Stimulated activated CD4-positive, alpha-beta T cell treated with anti-CD3 and anti-CD28 coated beads, Interleukin-4, amount 100 ng/mL, for 1 hour (primary cell): ENCODE measurements at regions not wholly inside any gene's neighbourhood (a gene's known extent, or its start where the extent isn't known, plus 50 kb on each side); places are given as distances from the start of the nearest gene placed in this dataset.
"Not testable (repeated sequence)": the region's sequence is repeated elsewhere in the genome, so short reads cannot be mapped to it uniquely, and the experiment has no call there.

Source experiments
- DNase-seq: peaks from one replicate; pipeline ENCODE4 v3.0.0-alpha.2; 2020

DNA sequence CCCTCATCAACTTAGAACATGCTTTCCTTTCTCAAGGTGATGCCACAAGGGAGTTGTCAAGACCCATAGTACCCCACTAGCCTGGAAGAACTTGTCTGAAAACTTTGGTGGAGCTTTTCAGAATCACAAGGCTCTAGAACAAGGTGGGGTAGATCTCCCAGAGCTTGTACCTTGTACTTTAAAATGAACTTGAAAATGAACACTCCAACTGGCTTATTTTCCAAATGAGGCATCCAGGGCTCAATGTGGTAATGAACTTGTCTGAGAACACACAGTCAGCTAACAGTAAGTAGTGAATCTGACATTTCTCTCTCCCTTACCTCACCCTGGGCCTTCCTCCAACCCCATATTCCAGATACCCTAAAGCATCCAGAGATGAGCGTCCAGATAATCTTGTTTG, 81.8 kb upstream of the THBS1 start:
- no peak for DNase-seq

DNA sequence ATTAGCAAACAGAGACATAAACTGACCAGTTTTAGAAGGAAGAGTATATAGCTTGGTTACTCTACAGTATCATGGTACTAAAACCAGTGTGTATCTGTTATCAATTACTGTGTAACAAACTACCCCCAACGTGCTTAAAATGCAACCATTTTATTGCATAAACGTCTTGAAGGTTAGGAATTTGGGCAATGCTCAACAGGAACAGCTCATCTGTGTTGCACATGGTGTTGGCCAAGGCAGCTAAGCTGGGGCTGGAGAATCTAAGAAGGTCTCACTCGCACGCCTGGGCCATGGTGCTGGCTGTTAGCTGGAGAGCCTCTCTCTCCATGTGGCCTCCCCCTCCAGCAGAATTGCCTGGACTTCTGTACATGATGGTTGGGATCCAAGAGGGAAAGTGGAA, 81.2 kb upstream of the THBS1 start:
- no peak for DNase-seq

DNA sequence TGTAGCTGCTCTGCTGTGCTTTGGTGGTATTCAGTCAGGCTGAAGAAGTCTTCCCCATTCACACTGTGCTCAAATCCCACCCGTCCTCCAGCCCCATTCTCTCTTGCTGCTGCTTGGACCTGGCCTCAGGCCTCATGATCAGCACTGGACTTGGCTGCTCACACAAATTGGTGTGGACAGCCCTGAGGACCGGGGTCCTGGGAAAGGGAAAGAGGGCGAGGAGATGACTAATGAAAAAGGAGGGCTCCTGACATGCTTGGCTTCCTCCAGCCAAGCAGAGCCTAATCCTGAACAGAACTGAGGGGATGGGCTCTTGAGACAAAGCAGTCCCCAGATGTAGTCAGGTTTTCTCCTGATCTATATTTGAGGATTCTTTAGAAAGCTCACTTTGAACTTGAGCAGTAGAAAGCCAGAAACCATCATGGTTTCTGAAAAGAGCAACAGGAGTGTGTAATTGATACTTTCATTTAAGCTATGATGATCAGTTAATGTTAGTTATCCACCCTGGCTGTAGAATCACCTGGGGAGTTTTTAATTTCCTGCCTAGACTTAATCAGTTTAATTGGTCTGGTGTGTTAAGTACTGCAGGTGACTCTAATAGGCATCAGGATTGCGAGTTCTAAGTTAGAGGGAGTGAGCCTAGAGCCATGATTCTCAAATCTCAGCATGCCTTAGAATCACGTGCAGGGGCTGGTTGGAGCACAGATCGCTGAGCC, 79.4 kb upstream of the THBS1 start:
- no peak for DNase-seq

DNA sequence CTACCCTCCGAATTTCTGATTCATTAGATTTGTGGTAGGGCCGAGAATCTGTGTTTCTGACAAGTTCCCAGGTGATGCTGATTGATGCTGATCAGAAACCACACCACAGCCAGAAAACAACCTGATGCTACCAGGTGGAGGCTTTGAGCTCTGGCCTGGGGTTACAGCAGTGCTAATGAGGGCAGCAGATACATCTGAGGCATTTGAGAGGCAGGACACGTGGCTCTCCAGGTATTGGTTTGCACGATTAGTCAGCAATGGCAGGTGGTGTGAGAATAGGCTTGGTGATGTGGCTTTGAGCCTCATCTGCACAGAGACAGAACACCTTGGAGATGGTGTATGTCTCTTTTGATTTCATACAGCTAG, 78.8 kb upstream of the THBS1 start:
- no peak for DNase-seq

DNA sequence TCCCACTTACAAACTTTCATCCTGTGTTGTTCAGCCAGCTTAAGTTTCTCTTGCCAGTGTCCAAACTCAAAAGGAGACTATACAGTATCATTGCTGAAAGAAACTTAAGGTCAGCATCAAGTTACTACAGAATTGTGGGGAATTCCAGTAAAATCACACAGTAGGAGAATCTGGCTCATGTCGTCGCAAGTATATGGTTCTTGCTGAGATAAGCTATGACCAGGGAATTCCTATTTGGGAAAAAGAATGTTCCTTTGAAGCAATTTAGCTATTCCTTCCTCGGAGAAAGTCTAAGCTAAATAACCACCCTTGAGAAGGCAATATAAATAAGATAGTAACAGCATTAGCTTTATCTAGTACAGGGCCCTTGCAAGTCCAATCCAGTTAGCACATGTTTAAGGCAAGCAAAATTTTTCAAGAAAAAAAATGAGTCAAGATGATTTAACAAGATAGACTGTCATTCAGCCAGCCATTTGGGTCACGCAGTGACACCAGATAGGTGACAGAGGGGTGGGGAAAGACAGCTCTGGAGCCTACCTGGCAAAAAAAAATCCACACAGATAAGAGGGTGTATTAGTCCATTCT, 78.2 kb upstream of the THBS1 start:
- DNase-seq, result no peak

DNA sequence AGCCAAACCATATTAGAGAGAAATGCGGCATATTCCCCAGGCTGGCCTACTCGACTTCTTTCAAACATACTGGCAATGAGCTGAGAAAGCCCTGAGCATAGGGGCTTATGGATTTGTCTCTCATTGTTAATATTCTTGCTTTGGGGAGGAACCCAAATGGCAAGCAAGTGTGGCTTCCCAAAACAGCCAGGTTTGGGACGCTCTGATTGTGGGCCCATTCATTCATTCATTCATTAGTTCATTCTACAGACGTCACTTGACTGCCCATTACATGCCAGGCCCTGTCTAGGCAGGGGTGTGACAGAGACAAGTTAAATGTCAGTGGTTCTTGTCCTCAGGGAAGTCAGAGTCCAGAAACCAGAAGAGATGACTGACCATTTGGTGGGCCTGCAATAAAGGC, 77.4 kb upstream of the THBS1 start:
- no peak for DNase-seq

DNA sequence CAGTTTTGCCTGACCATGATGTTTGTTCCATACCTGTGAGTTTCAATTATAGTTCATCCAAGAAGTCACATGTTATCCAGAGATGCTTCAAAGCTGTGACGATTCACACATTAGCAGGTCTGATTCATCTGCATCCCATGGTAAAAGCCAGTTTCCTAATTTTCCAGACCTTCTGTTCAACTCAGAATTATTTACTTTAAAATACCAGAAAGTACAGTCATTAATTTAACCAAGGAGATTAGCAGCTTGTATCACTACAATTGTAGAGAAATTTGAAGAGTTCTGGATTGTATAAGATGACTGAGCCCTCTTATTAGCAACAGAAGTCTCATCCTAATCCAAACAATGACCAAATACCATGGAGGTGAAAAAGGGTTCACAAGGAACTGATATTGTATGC, 76.1 kb upstream of the THBS1 start:
- DNase-seq, result no peak

DNA sequence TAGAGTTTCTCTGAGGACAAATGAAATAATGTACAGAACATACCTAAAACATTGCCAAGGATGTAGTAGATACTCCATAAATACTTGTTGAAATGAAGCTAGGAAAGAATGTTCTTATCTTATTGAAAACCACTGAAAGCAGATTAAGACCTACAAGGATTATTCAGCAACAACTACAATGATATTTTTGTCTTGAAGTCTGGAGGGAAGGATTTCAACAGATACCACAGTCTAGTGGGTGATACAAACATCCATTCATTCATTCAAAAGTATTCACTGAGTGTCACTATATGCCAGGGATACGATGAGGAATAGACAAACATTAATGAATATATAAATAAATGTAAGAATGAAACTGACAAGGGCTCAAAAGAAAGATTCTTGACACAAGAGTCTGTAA, 74.7 kb upstream of the THBS1 start:
- no peak for DNase-seq

DNA sequence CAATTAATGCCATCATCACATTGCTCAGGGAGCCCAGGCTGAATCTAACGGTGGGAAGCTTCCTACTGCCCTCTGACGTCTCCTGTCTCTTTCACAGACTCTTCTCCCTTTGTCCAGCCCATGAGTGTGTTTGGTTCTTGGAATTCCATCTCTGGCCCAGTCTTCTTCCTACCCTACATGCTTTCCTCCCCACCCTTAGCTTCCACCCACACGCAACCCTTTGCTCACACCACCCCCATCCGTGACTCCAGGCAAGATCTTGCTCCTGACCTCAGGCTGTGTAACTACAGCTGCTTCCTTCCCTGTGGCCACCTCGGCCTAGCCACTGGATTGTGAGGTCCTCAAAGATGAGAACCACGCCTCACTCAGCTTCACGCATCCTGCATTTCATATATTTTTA, 72.3 kb upstream of the THBS1 start:
- DNase-seq, result no peak

DNA sequence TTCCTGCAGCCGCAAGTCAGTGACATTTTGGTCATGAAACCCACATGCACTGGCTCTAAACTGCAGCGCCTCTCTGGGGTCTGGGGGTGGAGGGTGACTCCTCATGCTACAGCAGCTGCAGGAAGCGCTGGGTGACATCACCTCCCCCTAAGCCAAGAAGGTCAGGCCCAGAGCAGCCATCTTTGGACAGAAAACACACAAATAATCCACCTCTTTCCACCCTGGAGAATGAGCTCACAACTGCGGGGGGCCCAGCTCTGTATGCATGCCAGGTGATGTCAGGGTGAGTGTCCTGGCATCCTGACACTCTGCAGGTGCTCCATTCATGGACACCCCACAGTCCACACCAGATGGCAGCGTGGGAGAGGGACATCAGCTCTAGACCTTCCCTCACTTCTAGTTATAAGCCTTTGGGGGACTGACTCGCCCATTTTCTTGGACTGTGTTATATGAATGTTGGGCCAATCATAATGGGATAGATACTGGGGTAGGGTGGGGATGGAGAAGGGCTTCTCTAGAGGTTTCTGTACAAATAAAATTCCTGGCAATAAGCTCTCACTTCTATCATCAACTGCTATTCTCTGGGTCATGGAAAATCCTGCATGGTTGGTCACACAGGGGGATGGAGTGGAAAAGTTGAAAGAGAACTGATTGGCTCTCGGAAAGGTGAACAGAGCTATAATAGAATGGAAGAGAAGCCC, 70.7 kb upstream of the THBS1 start:
- DNase-seq, result no peak

DNA sequence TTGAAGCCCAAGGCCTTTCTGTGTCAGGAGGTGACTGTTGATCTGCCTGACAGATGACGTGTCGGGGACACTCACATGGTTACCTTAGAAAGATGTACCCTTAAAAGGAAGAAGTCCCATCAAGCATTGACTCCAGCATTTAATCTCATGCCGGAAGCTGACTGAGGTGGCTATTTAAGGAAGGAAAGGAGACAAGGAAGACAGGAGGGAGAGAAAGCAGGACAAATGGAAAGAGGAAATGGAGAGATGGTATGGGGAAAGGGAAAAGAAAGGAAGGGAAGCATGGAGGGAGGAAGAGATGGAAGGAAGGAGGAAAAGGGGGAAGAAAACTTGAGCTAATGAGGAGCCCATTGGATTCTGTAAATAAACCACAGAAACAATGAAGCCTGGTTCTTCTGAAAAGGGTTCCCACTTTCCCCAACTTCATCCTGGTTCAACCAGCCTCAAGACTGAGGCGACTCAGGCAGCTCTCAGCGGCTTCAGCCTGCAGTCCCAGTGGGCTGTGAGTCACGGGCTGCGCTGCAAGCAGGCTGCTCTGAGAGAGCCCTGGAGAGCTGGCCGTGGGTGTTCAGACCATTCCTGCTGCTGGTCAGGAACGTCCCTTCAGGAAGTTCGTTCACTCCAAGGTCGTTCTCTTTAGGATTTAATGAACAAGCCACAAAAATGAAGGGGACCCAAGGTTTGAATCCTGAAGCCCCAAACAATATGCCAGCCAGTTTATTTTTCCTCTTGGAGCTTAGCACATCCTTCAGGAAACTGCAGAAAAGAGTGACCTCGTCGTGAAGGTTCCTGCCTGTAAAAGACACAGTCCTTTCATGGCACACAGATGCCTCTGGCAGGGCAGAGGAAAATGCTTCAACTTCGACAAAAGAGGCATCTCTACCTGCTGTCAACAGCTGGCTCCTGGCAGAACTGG, 69.6 kb upstream of the THBS1 start:
- DNase-seq, result no peak

DNA sequence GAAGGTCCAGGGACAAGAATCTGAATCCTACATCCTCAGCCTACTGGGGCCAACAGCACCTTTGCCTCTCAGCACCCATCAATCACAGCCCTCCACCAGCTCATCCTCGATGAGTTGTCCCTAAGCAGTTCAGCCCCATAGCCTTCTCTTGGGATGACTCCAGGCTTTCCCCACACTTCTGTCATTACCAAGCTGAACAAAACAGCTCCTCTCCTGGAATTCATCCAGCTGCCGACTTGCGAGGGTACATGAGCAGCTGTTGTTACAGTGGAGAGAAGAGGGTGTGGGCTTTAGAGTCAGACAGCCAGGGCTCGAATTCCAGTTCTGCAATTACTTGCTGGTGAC, 69.0 kb upstream of the THBS1 start:
- no peak for DNase-seq

DNA sequence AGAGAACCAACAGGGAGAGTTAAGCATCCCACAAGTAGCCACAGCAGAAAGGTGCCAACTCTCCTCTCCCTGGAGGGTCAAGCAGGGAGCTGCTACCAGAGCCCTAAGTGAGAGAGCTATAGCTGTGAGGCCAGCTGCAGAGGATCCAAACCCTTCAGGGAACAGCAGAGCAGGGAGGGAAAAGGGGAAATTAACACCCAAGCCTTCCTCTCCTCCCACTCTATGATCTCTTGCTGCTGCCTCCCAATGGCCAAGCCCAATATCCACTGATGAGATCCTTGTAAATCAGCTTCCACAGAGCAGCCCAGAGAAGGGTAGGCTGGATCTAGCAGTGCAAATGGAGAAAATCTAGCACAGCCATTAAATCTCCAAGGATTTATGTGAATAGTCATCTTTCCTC, 68.2 kb upstream of the THBS1 start:
- no peak for DNase-seq

DNA sequence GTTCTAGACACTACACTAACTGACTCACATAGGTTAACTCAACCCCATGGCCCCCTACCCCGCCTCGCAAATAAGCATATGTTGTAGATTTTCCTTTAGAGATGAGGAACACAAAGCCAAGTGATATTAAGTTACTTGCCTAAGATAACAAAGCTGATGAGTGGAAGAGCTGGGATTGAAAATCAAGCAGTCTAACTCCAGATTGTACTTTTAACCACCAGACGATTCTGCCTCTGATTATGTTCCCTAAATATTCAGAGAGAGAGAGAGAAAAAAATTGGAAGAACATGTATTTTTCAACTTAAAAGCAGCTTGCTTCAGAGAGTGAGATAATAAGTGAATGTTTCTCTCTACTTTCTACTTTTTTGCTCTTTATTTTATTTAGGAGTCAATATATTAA, 66.9 kb upstream of the THBS1 start:
- DNase-seq, result no peak

DNA sequence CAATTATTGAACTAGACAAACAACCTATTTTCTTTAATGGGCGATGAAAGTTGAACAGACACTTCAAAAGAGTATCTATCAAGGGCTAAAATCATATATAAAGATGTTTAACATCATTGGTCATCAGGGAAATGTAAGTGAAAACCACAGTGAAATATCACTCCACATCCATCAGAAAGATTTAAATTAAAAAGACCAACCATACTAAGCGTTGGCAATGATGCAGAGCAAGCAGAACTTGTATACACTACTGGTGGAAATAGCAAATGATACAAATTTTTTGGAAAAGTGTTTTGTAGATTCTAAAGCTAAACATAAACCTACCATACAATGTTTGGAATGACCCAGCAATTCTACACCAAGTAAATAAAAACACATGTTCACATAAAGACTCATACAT, 65.9 kb upstream of the THBS1 start:
- DNase-seq, result no peak

DNA sequence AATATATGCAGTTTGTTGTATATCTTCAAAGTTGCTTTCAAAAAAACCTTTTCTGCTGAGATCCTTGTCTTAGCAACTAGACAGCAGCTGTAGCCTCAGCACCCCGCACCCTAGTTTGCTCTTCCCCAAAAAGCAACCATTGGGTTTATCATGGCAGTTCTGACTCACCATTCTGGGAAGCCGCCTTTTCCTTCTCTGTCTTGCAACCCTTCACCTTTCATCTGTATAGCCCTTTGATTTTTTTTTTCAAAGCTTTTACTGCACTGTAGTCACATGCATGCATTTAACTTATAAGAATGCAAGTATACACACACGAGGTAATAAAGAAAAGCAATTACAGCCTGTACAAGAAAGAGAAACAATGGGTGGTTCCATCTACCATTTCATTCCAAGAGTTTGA, 65.1 kb upstream of the THBS1 start:
- DNase-seq, result no peak

DNA sequence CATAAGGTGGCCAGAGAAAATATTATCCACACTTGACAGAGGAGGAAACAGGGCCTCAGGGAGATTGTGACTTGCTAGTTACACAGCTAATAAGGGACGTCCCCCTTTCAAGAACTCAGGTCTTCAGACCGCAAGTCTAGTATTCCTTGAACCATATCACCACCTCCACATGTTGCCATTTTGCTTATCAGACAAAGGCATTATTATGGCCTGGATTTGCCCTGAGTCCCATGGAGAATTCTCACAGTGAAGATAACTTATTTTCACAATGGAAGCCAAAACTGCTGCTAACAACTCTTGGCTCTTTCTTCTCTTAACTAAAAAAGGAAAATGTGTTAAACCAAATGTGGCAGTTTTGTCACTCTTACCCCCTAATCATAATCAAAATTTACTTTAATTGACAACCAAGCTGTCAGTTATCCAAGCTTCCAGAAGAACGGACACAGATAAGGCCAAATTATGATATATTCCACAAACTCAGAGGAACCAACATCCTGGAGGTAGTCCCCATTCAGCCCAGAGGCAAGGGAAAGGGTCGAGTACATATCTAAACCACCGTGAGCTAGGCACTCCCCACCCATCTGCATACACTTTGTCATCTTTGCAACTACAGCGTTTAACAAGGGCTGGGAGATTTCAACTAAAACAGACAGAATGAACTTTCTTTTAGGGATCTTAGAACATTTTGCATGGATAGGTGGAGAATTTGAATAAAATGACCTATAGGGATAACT, 63.6 kb upstream of the THBS1 start:
- no peak for DNase-seq

DNA sequence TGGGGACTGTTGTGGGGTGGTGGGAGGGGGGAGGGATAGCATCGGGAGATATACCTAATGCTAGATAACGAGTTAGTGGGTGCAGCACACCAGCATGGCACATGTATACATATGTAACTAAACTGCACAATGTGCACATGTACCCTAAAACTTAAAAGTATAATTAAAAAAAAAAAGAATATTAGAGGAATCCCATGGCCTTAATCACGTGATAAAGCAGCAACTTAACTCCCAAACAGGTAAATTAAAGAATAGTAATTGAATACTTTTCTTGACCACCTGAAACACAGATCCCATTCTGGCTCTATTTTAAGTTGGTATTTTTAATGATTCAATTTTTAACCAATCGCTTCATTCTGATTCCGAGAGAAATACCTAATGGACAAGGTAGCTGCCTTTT, 56.9 kb upstream of the THBS1 start:
- not testable (repeated sequence) for DNase-seq

DNA sequence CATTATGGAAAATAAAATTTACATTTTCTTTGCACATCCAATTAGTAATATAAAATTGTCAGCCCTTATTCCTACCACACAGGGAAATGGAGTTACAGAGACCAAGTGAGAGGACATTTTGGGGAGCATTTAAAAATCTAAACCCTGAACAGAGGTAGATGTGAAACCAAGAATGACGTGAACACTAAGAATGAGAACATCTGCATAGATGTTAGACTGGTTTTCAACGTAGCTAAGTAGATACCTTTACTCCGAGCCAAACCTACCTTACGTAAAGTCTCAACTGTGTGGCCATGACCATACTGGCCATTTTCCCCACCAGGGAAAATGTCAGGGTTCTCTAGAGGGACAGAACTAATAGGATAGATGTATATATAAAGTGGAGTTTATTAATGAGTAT, 51.4 kb upstream of the THBS1 start:
- no peak for DNase-seq

DNA sequence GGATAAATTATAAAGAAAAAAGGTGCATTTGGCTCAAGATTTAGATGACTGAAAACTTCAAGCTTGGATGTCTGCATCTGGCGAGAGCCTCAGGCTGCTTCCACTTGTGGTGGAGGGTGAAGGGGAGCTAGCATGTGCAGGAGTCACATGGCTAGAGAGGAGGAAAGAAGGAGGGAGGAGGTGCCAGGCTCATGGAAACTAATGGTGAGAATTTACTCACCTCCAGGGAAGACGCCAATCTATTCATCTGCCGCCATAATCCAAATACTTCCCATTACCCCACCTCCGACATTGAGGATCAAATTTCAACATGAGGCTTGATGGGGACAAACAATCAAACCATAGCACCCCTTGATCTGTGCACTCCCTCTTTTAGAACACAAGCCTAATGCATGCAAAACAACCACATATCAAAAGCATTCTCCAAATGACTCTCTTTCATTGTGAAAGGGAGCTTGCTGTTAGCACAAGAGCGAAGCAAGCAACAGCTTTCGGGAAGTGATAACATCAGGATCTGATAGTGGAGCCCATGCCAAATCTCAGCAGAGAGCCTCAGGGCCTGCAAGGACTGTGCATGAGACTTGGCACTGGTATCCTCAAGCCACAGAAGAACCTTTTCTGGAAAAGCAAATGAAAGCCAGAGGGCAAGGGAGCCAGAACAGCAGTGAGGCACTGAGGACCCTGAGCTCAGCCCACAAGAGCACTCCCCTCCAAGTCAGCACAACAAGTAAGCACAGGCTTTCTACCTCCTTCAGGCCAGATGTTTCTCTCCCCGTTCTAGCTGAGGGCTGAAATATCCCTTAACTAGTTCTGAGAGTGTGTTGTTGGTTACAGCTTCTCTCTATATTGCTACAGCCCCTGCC, 50.2 kb upstream of the THBS1 start:
- no peak for DNase-seq
